ENCODE measurements at regions not wholly inside any gene's neighbourhood (a gene's known extent, or its start where the extent isn't known, plus 50 kb on each side); places are given as distances from the start of the nearest gene placed in this dataset.
"Not testable (repeated sequence)": the region's sequence is repeated elsewhere in the genome, so short reads cannot be mapped to it uniquely, and the experiment has no call there.

DNA sequence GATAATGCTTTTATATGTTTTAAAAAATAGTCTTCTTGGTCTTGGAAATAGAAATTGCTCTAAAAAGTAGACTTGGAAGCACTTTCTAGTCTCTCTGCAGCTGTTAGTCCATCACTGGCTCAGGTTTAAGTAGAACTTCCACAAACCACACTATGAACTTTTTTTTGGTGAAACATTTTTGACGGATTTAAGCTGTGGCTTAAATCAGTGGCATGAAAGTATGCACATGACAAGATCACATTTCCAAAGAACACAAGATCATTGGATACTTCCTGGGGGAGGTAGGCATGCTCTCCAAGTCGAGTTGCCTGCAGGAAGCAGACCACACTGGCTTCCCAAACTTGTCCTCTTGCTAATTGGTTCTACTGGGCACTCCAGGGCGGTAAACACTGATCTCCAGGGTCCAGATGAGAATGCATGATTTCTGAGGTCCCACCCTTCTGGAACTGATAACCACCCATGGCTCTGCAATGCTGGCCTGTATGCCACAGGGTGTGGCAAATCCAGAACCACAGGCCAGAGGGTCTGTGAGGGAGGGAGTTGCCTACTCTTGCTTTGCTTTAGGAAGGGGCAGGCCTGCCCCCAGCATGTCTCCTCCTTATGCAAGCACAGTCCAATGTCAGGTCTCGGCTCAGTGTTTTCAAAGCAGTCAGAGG lies 331.9 kb upstream of the SFRP2 start:
- Mint-ChIP-seq H3K4me1 (ENCODE audit: low read depth) (no peaks in the 10 kb centered on the region), H3K27me3 (no peaks in the 10 kb centered on the region), H3K9me3 (ENCODE audit: low read depth) (no peaks in the 10 kb centered on the region), H3K4me3 (ENCODE audit: low read depth) (no peak overlapping the region), H3K36me3 (ENCODE audit: insufficient read depth) (no peaks in the 10 kb centered on the region), H3K27ac (no peak overlapping the region)
- TF ChIP-seq CTCF (IDR thresholded peaks at IDR 0.05; ENCODE audit: unreplicated experiment), result no peak
- no peak for DNase-seq (ENCODE audit: low spot score, unreplicated experiment)

DNA sequence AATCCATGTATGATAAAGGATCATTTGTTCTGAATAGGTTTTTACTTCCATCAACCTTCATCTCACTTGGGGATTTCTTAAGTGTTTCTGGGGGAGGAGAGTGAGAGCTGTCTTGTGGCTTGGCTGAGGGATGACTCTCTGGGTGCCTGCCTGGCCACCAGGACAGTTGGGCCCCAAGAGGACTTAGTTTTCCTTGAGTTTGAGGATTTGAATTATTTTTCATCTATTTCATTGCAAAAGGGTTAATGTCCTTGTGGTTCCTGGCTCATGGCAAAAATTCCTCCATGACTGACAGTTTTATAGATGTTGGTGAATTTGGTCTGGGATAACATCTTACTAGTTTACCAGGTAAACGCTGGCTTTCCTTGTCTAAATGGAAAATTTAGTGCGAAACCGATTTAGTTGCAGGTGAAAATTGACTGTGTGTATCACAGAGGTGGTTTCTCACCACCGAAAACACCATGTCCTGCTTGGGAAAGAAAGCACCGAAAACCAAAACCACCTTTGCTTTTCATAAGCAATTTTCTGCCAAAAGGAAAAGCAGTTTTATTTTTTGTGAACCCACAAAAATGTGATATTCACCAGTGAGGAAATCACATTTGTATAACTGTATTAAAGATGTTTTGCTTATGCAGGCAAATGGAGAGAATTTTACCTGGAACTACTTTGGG lies 331.3 kb upstream of the SFRP2 start:
- no peak overlapping the region for H3K4me3 Mint-ChIP-seq (ENCODE audit: low read depth)
- DNase-seq (ENCODE audit: low spot score, unreplicated experiment), result no peak
- H3K4me1 Mint-ChIP-seq (ENCODE audit: low read depth), result no peaks in the 10 kb centered on the region
- no peak overlapping the region for H3K27ac Mint-ChIP-seq
- no peaks in the 10 kb centered on the region for H3K36me3 Mint-ChIP-seq (ENCODE audit: insufficient read depth)
- no peaks in the 10 kb centered on the region for H3K27me3 Mint-ChIP-seq
- TF ChIP-seq CTCF (IDR thresholded peaks at IDR 0.05; ENCODE audit: unreplicated experiment), result no peak
- H3K9me3 Mint-ChIP-seq (ENCODE audit: low read depth), result no peaks in the 10 kb centered on the region

- no peak for TF ChIP-seq CTCF (IDR thresholded peaks at IDR 0.05; ENCODE audit: unreplicated experiment)
- H3K9me3 Mint-ChIP-seq (ENCODE audit: low read depth), result no peaks in the 10 kb centered on the region
- H3K27ac Mint-ChIP-seq, result no peak overlapping the region
- H3K36me3 Mint-ChIP-seq (ENCODE audit: insufficient read depth), result no peaks in the 10 kb centered on the region
- H3K27me3 Mint-ChIP-seq, result no peaks in the 10 kb centered on the region
- no peak overlapping the region for H3K4me3 Mint-ChIP-seq (ENCODE audit: low read depth)
- DNase-seq (ENCODE audit: low spot score, unreplicated experiment), result no peak
- H3K4me1 Mint-ChIP-seq (ENCODE audit: low read depth), result no peaks in the 10 kb centered on the region
Observed at GRCh38 chr4:154119317-154119716, 330.4 kb upstream of the SFRP2 start.

DNA sequence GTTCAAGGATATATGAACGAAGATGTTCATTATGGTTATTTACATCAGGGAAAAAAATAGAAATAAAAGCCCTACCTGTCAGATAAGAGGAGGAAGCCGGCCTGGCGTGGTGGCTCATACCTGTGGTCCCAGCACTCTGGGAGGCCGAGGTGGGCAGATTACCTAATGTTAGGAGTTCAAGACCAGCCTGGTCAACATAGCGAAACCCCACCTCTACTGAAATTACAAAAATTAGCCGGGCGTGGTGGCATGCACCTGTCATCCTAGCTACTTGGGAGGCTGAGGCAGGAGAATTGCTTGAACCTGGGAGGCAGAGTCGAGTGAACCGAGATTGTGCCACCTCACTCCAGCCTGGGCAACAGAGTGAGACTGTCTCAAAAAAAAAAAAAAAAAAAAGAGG lies 328.8 kb upstream of the SFRP2 start:
- not testable (repeated sequence) for H3K36me3 Mint-ChIP-seq (ENCODE audit: insufficient read depth); H3K27me3 Mint-ChIP-seq; H3K9me3 Mint-ChIP-seq (ENCODE audit: low read depth); H3K4me1 Mint-ChIP-seq (ENCODE audit: low read depth); H3K27ac Mint-ChIP-seq; DNase-seq (ENCODE audit: low spot score, unreplicated experiment); H3K4me3 Mint-ChIP-seq (ENCODE audit: low read depth)

- H3K27ac Mint-ChIP-seq, result no peak overlapping the region
- H3K9me3 Mint-ChIP-seq (ENCODE audit: low read depth), result peaks cover 12% of the 10 kb centered on the region
- DNase-seq (ENCODE audit: low spot score, unreplicated experiment), result no peak
- H3K4me3 Mint-ChIP-seq (ENCODE audit: low read depth), result no peak overlapping the region
- no peaks in the 10 kb centered on the region for H3K4me1 Mint-ChIP-seq (ENCODE audit: low read depth)
- H3K27me3 Mint-ChIP-seq, result no peaks in the 10 kb centered on the region
- no peaks in the 10 kb centered on the region for H3K36me3 Mint-ChIP-seq (ENCODE audit: insufficient read depth)
- no peak for TF ChIP-seq CTCF (IDR thresholded peaks at IDR 0.05; ENCODE audit: unreplicated experiment)
Observed at GRCh38 chr4:154107337-154107736, 318.5 kb upstream of the SFRP2 start.

- H3K4me1 Mint-ChIP-seq (ENCODE audit: low read depth), result peaks cover 1% of the 10 kb centered on the region
- H3K4me3 Mint-ChIP-seq (ENCODE audit: low read depth), result no peak overlapping the region
- H3K9me3 Mint-ChIP-seq (ENCODE audit: low read depth), result no peaks in the 10 kb centered on the region
- no peak overlapping the region for H3K27ac Mint-ChIP-seq
- no peaks in the 10 kb centered on the region for H3K27me3 Mint-ChIP-seq
- no peak for TF ChIP-seq CTCF (IDR thresholded peaks at IDR 0.05; ENCODE audit: unreplicated experiment)
- DNase-seq (ENCODE audit: low spot score, unreplicated experiment), result no peak
- no peaks in the 10 kb centered on the region for H3K36me3 Mint-ChIP-seq (ENCODE audit: insufficient read depth)
Observed at GRCh38 chr4:154088741-154089140, 299.9 kb upstream of the SFRP2 start.
